Stomach (tissue), 8 donors: ENCODE measurements at regions not wholly inside any gene's neighbourhood (a gene's known extent, or its start where the extent isn't known, plus 50 kb on each side); places are given as distances from the start of the nearest gene placed in this dataset.

Experiments used
- DNase-seq, 2 donors: peaks; one replicate each; pipeline versions ENCODE4 v3.0.0 to v3.0.0-alpha.2; 2013 to 2019
- H3K27ac ChIP-seq, 5 donors: fragments of 200-600 bp in 4 of 5; sonication (generic) in 4 of 5; one replicate each; pipeline ENCODE4 v1.5.1; 2013 to 2019; ENCODE audit warnings: mild to moderate bottlenecking in 1 of 5, moderate library complexity in 1 of 5
- H3K27me3 ChIP-seq, 3 donors: fragments of 200-600 bp; sonication (generic); one replicate each; pipeline ENCODE4 v1.5.1; 2017 to 2019; ENCODE audit warnings: mixed run types in 1 of 3
- H3K36me3 ChIP-seq, 4 donors: fragments of 200-600 bp; sonication (generic); 1 replicate in 3 of 4; 2 replicates in 1 of 4; pipeline ENCODE4 v1.5.1; 2016 to 2019
- H3K4me1 ChIP-seq, 4 donors: fragments of 200-600 bp; sonication (generic); one replicate each; pipeline ENCODE4 v1.5.1; 2016 to 2019
- H3K4me3 ChIP-seq, 4 donors: fragments of 200-600 bp; sonication (generic) in 3 of 4; one replicate each; pipeline ENCODE4 v1.5.1; 2016 to 2019; ENCODE audit warnings: mild to moderate bottlenecking in 1 of 4
- H3K9me3 ChIP-seq, 4 donors: fragments of 200-600 bp; sonication (generic); one replicate each; pipeline ENCODE4 v1.5.1; 2016 to 2019
- EP300 ChIP-seq: sonication (generic); formaldehyde crosslinking; IDR thresholded peaks from one replicate; pipeline ENCODE4 v1.6.1; 2017; ENCODE audit warnings: antibody characterized with exemption
- POLR2A ChIP-seq, 4 donors: fragments of 450-650 bp; IDR thresholded peaks; one replicate each; pipeline ENCODE4 v1.6.1; 2016; ENCODE audit warnings: antibody characterized with exemption in 4 of 4, control low read depth in 2 of 4, mild to moderate bottlenecking in 1 of 4, moderate library complexity in 1 of 4
- POLR2AphosphoS5 ChIP-seq, 3 donors: sonication (generic); formaldehyde crosslinking; IDR thresholded peaks; one replicate each; pipeline ENCODE4 v1.6.1; 2016; ENCODE audit warnings: antibody characterized with exemption in 3 of 3
- WGBS, 5 donors: extraction: QIAGEN DNeasy Blood & Tissue Kit in 3 of 5; methylation state at CpG; one replicate each; pipeline versions ENCODE4 v1.1.5 to v1.1.7; 2013 to 2018; 5-methylcytosine and 5-hydroxymethylcytosine counted together
- intact Hi-C: fragments of 100-400 bp; cut with DNase I; formaldehyde crosslinking; loops from one replicate; pipeline ENCODE4 v1.15.1; 2023; ENCODE audit warnings: low total_unique reads
- TF ChIP-seq, protein P1 (sequence below), 7 experiments: fragments of 450-650 bp in 4 of 7; fragments of 200-600 bp in 3 of 7; sonication (generic) in 3 of 7; IDR thresholded peaks; one replicate each; pipeline ENCODE4 v1.5.1; 2016 to 2019; ENCODE audit warnings: antibody characterized with exemption in 7 of 7, control low read depth in 2 of 7, mild to moderate bottlenecking in 1 of 7
- donor health status: healthy with polysubstance abuse.
- donor health status: Bipolar disorder and iron deficiency.
- donor health status: healthy.

DNA sequence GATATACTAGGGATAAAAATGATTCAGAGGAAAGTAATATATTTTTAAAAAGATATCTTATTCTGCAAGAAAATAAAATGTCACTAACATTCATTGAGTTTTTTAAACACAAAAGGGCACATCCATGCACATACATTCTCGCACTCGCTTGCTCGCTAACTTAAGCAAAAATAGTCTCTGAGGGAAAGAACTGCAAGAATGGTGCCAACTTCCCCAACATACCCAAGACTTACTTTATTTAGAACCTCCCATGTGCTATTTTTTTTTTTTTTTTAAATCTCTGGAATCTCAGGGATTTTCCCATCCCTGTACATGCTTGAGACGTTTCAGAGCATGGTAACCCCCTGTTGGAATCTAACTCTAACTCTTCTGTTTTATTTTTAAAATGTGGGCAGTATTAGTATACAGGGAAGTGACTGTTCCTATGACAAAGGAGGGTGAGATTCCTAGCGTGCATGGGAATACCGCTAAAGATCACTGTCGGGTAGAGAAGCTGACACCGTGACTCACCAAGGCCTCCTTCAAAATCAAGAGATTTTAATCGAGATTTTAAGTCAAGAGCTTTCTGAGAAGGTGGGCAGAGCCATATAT is 187.9 kb upstream of the ZEB2 start:
- no peaks in the 10 kb centered on the region for H3K27me3 ChIP-seq
- intact Hi-C loops, result no loop called here
- 76 to 85% (median 80%) methylated on average over 9 of the region's 9 CpGs for WGBS, 5 donors
- DNase-seq, result no peak
- no peak for TF ChIP-seq POLR2A (IDR thresholded peaks at IDR 0.05)
- TF ChIP-seq, protein P1, sequence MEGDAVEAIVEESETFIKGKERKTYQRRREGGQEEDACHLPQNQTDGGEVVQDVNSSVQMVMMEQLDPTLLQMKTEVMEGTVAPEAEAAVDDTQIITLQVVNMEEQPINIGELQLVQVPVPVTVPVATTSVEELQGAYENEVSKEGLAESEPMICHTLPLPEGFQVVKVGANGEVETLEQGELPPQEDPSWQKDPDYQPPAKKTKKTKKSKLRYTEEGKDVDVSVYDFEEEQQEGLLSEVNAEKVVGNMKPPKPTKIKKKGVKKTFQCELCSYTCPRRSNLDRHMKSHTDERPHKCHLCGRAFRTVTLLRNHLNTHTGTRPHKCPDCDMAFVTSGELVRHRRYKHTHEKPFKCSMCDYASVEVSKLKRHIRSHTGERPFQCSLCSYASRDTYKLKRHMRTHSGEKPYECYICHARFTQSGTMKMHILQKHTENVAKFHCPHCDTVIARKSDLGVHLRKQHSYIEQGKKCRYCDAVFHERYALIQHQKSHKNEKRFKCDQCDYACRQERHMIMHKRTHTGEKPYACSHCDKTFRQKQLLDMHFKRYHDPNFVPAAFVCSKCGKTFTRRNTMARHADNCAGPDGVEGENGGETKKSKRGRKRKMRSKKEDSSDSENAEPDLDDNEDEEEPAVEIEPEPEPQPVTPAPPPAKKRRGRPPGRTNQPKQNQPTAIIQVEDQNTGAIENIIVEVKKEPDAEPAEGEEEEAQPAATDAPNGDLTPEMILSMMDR (IDR thresholded peaks at IDR 0.05), result no peak
- TF ChIP-seq POLR2AphosphoS5 (IDR thresholded peaks at IDR 0.05), result no peak
- TF ChIP-seq EP300, result no peak
- no peaks in the 10 kb centered on the region for H3K36me3 ChIP-seq
- no peaks in the 10 kb centered on the region for H3K9me3 ChIP-seq
- no peaks in the 10 kb centered on the region for H3K4me1 ChIP-seq
- no peak overlapping the region for H3K4me3 ChIP-seq
- no peak overlapping the region for H3K27ac ChIP-seq

DNA sequence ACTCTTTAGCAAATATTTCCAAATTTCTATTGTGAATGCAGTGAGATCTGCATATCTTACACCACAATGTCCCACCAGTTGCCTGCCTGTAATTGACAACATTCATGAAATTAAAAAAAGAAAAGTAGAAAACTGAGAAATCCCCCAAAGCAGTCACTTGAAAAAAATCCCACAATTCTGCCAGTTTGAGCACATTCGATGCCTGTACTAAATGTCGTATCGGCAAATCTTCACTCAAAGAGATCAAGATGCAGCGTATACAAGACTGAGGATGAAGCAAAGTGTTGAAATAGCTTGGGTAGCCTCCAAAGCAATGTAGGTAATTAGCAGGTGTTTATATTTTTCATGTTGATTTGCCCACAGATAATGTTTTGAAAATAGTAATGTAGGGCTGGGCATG is 186.7 kb upstream of the ZEB2 start:
- H3K36me3 ChIP-seq, result no peaks in the 10 kb centered on the region
- H3K4me1 ChIP-seq, result no peaks in the 10 kb centered on the region
- WGBS, 5 donors, result 89 to 98% (median 95%) methylated on average over 4 of the region's 4 CpGs
- intact Hi-C loops, result no loop called here
- TF ChIP-seq, protein P1 (IDR thresholded peaks at IDR 0.05), result no peak
- TF ChIP-seq POLR2A (IDR thresholded peaks at IDR 0.05) (no peak), POLR2AphosphoS5 (IDR thresholded peaks at IDR 0.05) (no peak), EP300 (no peak)
- H3K4me3 ChIP-seq, result no peak overlapping the region
- H3K27ac ChIP-seq, result no peak overlapping the region
- no peaks in the 10 kb centered on the region for H3K27me3 ChIP-seq
- no peak for DNase-seq
- no peaks in the 10 kb centered on the region for H3K9me3 ChIP-seq

DNA sequence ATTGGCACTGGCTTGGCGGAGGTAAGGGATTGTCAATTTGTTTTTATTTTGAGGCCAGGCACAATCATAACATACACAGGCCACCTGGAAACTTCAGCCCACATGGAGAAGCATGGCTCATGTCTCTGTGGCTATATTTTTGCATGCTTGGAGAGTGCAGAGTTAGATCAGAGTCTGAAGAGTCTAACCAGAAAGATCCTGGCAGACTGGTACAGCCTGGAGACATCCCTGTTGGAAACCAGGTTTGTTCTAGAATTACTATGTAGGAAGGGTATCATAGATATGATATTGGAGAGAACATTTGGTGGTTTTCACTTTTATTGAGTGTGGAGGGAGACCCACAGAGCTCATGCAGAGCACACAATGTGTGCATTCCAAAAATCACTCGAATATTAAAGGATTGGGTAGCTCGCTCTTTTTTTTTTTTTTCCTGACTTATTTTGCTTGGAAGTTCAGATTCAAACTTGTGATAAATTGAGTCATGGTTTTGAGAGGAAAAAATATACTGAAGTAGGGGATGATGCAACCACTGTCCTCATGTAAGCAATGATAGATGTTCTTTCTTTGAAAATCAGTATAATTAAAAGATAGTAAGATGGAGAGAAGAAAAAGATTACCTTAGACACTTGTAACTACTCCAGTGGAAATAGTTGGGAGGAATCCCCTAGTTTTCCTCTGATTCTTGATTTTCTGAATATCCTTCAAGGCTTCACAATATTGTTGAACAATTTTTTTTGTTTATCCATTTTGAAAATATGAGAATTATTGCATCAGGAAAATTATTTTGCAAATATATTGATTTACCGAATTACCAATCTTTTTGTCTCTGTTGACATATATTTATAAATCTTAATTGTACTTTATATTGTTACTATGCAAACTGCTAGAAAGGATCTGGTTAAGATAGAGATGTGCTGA is 185.7 kb upstream of the ZEB2 start:
- no peak for DNase-seq
- 81 to 91% (median 87%) methylated on average over 4 of the region's 4 CpGs for WGBS, 5 donors
- intact Hi-C loops, result no loop called here
- H3K4me1 ChIP-seq, result no peaks in the 10 kb centered on the region
- no peak overlapping the region for H3K4me3 ChIP-seq
- H3K27ac ChIP-seq, result no peak overlapping the region
- H3K27me3 ChIP-seq, result no peaks in the 10 kb centered on the region
- H3K36me3 ChIP-seq, result no peaks in the 10 kb centered on the region
- no peaks in the 10 kb centered on the region for H3K9me3 ChIP-seq
- no peak for TF ChIP-seq EP300
- no peak for TF ChIP-seq POLR2AphosphoS5 (IDR thresholded peaks at IDR 0.05)
- TF ChIP-seq, protein P1 (IDR thresholded peaks at IDR 0.05), result no peak
- no peak for TF ChIP-seq POLR2A (IDR thresholded peaks at IDR 0.05)

DNA sequence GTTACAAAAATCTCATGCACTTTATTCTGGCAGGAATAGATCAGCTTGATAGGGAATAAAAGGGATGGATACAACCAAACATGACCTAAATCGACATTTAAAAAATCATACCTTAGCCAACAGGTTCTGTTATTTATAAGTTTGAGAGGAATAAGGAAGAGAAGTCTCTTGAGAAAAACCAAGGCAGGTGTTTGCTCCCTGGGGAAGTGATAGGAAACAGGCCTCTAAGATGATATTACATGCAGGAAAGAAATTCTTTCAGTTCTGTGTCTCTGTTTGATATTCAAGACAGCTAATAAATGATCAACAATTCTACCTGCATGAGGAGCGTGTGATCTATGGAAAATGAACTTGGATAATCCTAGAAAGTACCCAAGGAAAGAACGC is 184.8 kb upstream of the ZEB2 start:
- no peak for DNase-seq
- Histone ChIP-seq H3K36me3 (no peaks in the 10 kb centered on the region), H3K4me1 (no peaks in the 10 kb centered on the region), H3K27ac (peak overlapping the region in 1 of 5 donors; percentile 15), H3K27me3 (no peaks in the 10 kb centered on the region), H3K4me3 (no peak overlapping the region), H3K9me3 (no peaks in the 10 kb centered on the region)
- 67 to 80% (median 75%) methylated on average over 3 of the region's 3 CpGs for WGBS, 5 donors
- TF ChIP-seq, protein P1 (IDR thresholded peaks at IDR 0.05), result no peak
- TF ChIP-seq POLR2A (IDR thresholded peaks at IDR 0.05) (no peak), POLR2AphosphoS5 (IDR thresholded peaks at IDR 0.05) (no peak), EP300 (no peak)
- intact Hi-C loops, result no loop called here
